ENCODE measurements at regions not wholly inside any gene's neighbourhood (a gene's known extent, or its start where the extent isn't known, plus 50 kb on each side); places are given as distances from the start of the nearest gene placed in this dataset.

GRCh38 chr10:36038316-36038955 lies 396.3 kb upstream of the FZD8 start:
- no peak for TF ChIP-seq CTCF (conservative IDR thresholded peaks at IDR 0.05; ENCODE audit: low read depth, low read length)

GRCh38 chr10:36036137-36036536 lies 394.0 kb upstream of the FZD8 start:
- no peak overlapping the region for H2AFZ ChIP-seq (ENCODE audit: low read depth)
- no peak overlapping the region for H3K4me3 ChIP-seq (IDR thresholded peaks at IDR 0.05; ENCODE audit: insufficient read depth, low read depth, low read length)
- H3K27me3 ChIP-seq (ENCODE audit: insufficient read depth, low read depth) = no peaks in the 10 kb centered on the region
- H3K79me2 ChIP-seq (ENCODE audit: insufficient read depth, low read depth) = no peaks in the 10 kb centered on the region
- H3K4me1 ChIP-seq (ENCODE audit: low read depth, poor library complexity, severe bottlenecking) = peaks cover 5% of the 10 kb centered on the region
- H4K20me1 ChIP-seq (ENCODE audit: insufficient read depth) = no peaks in the 10 kb centered on the region
- TF ChIP-seq CTCF (conservative IDR thresholded peaks at IDR 0.05; ENCODE audit: low read depth, low read length) = no peak
- H3K36me3 ChIP-seq (ENCODE audit: insufficient read depth) = no peaks in the 10 kb centered on the region; the same call in 1 of the 2 replicates
- H3K4me2 ChIP-seq = no peak overlapping the region
- H3K9ac ChIP-seq = no peak overlapping the region
- no peak overlapping the region for H3K27ac ChIP-seq

More at GRCh38 chr10:36038316-36038955, 396.3 kb upstream of the FZD8 start:
- no peak overlapping the region for H2AFZ ChIP-seq (ENCODE audit: low read depth)
- no peak overlapping the region for H3K4me3 ChIP-seq (IDR thresholded peaks at IDR 0.05; ENCODE audit: insufficient read depth, low read depth, low read length)
- no peak overlapping the region for H3K27ac ChIP-seq
- H3K4me1 ChIP-seq (ENCODE audit: low read depth, poor library complexity, severe bottlenecking) = no peaks in the 10 kb centered on the region
- no peaks in the 10 kb centered on the region for H3K27me3 ChIP-seq (ENCODE audit: insufficient read depth, low read depth)
- no peak overlapping the region for H3K9ac ChIP-seq
- no peaks in the 10 kb centered on the region; the same call in 1 of the 2 replicates for H3K36me3 ChIP-seq (ENCODE audit: insufficient read depth)
- H3K79me2 ChIP-seq (ENCODE audit: insufficient read depth, low read depth) = no peaks in the 10 kb centered on the region
- no peak overlapping the region for H3K4me2 ChIP-seq
- no peaks in the 10 kb centered on the region for H4K20me1 ChIP-seq (ENCODE audit: insufficient read depth)

DNA sequence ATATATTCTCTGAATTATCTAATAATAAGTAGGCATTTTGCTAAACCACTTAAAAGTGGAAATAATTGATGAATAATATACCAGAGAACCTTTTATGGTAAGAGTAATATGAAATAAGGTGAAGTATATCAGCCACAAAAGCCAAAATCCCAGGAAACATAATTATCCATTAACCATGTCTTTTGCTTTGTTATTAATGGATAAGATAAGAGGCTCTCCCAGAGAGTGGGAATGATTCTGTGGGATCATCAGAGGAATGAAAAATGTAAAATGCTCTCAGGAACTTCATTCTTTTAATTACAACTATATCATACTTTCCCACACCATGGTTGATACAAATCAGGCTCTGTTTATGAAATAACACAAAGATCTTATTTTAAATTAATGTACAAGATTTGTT lies 391.7 kb upstream of the FZD8 start:
- H2AFZ ChIP-seq (ENCODE audit: low read depth) = no peak overlapping the region
- no peak overlapping the region for H3K4me3 ChIP-seq (IDR thresholded peaks at IDR 0.05; ENCODE audit: insufficient read depth, low read depth, low read length)
- H3K36me3 ChIP-seq (ENCODE audit: insufficient read depth) = no peaks in the 10 kb centered on the region; the same call in 1 of the 2 replicates

DNA sequence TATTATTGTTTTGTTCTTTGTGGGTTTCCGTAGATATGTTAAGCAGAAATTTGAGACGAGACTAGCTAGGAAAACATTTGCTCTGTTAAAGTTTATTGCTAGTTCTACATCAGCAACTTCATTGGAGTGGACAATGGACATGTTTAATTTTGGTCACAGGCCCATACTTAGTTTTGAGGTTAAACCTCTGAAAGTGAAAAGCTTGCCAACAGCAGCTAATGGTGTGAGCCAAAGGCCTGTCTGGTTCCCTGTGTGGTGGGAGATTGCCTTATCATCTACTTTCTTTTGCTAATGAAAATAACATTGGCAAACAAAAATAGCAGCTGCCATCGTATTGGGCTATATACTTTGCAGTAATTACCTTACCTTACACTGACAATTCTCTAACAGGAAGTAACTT lies 388.4 kb upstream of the FZD8 start:
- Histone ChIP-seq H3K9ac (no peak overlapping the region), H4K20me1 (ENCODE audit: insufficient read depth) (no peaks in the 10 kb centered on the region), H2AFZ (ENCODE audit: low read depth) (no peak overlapping the region), H3K4me3 (IDR thresholded peaks at IDR 0.05; ENCODE audit: insufficient read depth, low read depth, low read length) (no peak overlapping the region), H3K4me2 (peak overlapping the region; percentile 36), H3K36me3 (ENCODE audit: insufficient read depth) (no peaks in the 10 kb centered on the region; the same call in 1 of the 2 replicates), H3K27me3 (ENCODE audit: insufficient read depth, low read depth) (no peaks in the 10 kb centered on the region), H3K27ac (peak overlapping the region; percentile 14; the same call in 1 of the 2 replicates), H3K4me1 (ENCODE audit: low read depth, poor library complexity, severe bottlenecking) (peaks cover 23% of the 10 kb centered on the region), H3K79me2 (ENCODE audit: insufficient read depth, low read depth) (no peaks in the 10 kb centered on the region)
- TF ChIP-seq CTCF (conservative IDR thresholded peaks at IDR 0.05; ENCODE audit: low read depth, low read length) = no peak

More for the DNA sequence above, 391.7 kb upstream of the FZD8 start:
- Histone ChIP-seq H3K79me2 (ENCODE audit: insufficient read depth, low read depth) (no peaks in the 10 kb centered on the region), H3K4me1 (ENCODE audit: low read depth, poor library complexity, severe bottlenecking) (peaks cover 23% of the 10 kb centered on the region), H3K4me2 (no peak overlapping the region), H3K27ac (no peak overlapping the region), H3K27me3 (ENCODE audit: insufficient read depth, low read depth) (no peaks in the 10 kb centered on the region), H4K20me1 (ENCODE audit: insufficient read depth) (no peaks in the 10 kb centered on the region), H3K9ac (no peak overlapping the region)
- TF ChIP-seq CTCF (conservative IDR thresholded peaks at IDR 0.05; ENCODE audit: low read depth, low read length) = no peak

All from KMS-11 (cell line).